Activated T-cell treated with anti-CD3 and anti-CD28 coated beads, Interleukin-2, amount 50 U/mL, for 4 hours (primary cell): ENCODE measurements at regions not wholly inside any gene's neighbourhood (a gene's known extent, or its start where the extent isn't known, plus 50 kb on each side); places are given as distances from the start of the nearest gene placed in this dataset.

ENCODE experiments used
- ATAC-seq, 2 donors: fragments of 200-7000 bp; cut with Tn5 transposase; one replicate each; pipeline ENCODE4 v1.10.0; 2021
- DNase-seq: peaks from one replicate; pipeline ENCODE4 v3.0.0-alpha.2; 2020
- H3K27me3 Mint-ChIP-seq: one replicate; pipeline ENCODE4 v1.8.0; 2021; ENCODE audit warnings: low read depth, mixed read lengths
- H3K36me3 Mint-ChIP-seq: one replicate; pipeline ENCODE4 v1.8.0; 2022; ENCODE audit warnings: mixed read lengths; ENCODE audit not compliant: insufficient read depth
- H3K4me1 Mint-ChIP-seq: one replicate; pipeline ENCODE4 v1.8.0; 2021; ENCODE audit warnings: low read depth, mixed read lengths
- H3K4me3 Mint-ChIP-seq: one replicate; pipeline ENCODE4 v1.8.0; 2021; ENCODE audit warnings: mild to moderate bottlenecking, moderate library complexity, mixed read lengths
- H3K9me3 Mint-ChIP-seq: one replicate; pipeline ENCODE4 v1.8.0; 2021; ENCODE audit warnings: mixed read lengths

- Mint-ChIP-seq H3K4me1 (no peaks in the 10 kb centered on the region), H3K36me3 (no peaks in the 10 kb centered on the region), H3K4me3 (no peak overlapping the region), H3K27me3 (peaks cover 2% of the 10 kb centered on the region), H3K9me3 (no peaks in the 10 kb centered on the region)
- DNase-seq (no peak), ATAC-seq (no peak)
Observed at GRCh38 chr13:106374631-106375030, 160.8 kb downstream of the EFNB2 start.

- ATAC-seq (peak in 1 of 2 donors; percentile 28), DNase-seq (no peak)
- H3K4me3 Mint-ChIP-seq, result no peak overlapping the region
Observed at GRCh38 chr13:106373989-106374572, 161.4 kb downstream of the EFNB2 start.

DNA sequence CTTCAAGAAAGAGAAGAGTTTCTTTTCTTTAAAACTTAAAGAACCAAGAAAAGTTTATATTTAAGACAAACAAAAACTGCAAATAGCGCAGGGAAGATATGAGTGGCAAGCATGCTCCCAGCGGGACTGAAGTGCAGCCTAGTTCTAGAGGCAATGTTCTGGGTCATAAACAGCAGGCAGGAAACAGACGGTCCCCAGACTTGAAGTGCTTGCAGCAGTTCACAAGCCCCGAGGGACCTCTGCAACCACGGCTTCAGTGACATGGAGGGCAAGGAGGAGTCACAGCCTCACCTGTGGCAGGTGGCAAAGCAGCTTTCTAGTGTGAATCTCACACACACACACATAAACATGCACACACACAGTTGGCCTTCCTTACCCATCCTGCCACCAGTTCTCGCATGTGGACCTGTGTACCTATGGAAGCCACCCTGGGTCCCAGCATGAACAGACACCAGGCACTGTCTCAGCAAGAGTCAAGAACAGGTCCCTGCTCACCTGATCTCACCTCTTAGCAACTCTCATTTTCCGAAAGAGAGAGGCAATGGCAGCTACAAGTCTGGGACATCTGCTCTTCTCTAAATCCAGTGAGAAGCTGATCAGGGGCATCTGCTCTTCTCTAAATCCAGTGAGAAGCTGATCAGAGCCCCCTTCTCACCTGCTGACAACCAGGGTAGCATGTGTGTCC is 162.0 kb downstream of the EFNB2 start:
- H3K9me3 Mint-ChIP-seq, result no peaks in the 10 kb centered on the region
- peaks cover 2% of the 10 kb centered on the region for H3K27me3 Mint-ChIP-seq
- H3K4me3 Mint-ChIP-seq, result no peak overlapping the region
- no peaks in the 10 kb centered on the region for H3K36me3 Mint-ChIP-seq
- DNase-seq, result no peak
- ATAC-seq, result no peak
- H3K4me1 Mint-ChIP-seq, result no peaks in the 10 kb centered on the region

More at GRCh38 chr13:106373989-106374572, 161.4 kb downstream of the EFNB2 start:
- no peaks in the 10 kb centered on the region for H3K4me1 Mint-ChIP-seq
- H3K9me3 Mint-ChIP-seq, result no peaks in the 10 kb centered on the region
- H3K27me3 Mint-ChIP-seq, result peaks cover 2% of the 10 kb centered on the region
- no peaks in the 10 kb centered on the region for H3K36me3 Mint-ChIP-seq

GRCh38 chr13:106372199-106373155 is 163.0 kb downstream of the EFNB2 start:
- no peak for ATAC-seq
- H3K27me3 Mint-ChIP-seq, result peaks cover 2% of the 10 kb centered on the region
- H3K36me3 Mint-ChIP-seq, result no peaks in the 10 kb centered on the region
- H3K4me3 Mint-ChIP-seq, result no peak overlapping the region
- DNase-seq, result no peak
- no peaks in the 10 kb centered on the region for H3K9me3 Mint-ChIP-seq
- H3K4me1 Mint-ChIP-seq, result no peaks in the 10 kb centered on the region

DNA sequence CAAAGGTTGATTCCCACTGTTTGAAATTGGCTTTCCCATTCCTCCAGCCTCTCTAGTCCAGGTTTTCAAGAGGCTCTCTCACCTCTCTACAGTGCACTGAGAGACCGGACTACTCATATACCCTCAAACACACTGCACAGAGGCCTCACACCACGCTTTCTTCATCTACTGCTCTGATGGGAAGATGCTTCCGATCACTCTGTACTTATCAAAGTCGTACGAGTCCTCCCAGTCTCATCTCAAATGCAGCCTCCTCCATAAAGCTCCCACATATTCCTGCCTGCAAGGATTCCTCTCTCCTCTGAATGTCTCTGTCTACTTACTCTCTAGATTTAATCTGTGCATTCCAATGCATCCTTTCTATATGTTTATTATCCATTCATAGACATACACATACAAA is 164.4 kb downstream of the EFNB2 start:
- Mint-ChIP-seq H3K4me1 (no peaks in the 10 kb centered on the region), H3K4me3 (no peak overlapping the region), H3K36me3 (no peaks in the 10 kb centered on the region), H3K9me3 (no peaks in the 10 kb centered on the region), H3K27me3 (peaks cover 2% of the 10 kb centered on the region)
- DNase-seq, result no peak
- no peak for ATAC-seq

DNA sequence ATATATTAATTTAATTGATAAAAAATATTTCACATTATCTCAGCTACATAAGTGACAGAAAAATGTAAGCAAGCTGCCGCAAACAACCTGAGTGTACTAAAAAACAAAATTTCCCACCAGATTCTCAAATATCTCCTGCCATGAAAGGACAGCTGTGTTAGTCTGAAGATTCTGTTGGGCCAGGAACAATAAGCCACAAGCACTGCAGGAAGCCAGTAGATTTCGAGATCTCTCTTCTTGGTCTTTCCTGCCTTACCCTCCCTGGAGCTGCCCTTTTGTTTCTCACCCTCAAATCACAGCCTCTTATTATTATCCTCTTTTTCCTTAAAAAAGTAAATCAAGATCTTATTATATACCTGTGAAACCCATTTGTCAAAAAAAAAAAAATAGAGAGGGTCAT is 165.6 kb downstream of the EFNB2 start:
- peaks cover 2% of the 10 kb centered on the region for H3K27me3 Mint-ChIP-seq
- peaks cover 6% of the 10 kb centered on the region for H3K9me3 Mint-ChIP-seq
- no peak overlapping the region for H3K4me3 Mint-ChIP-seq
- no peaks in the 10 kb centered on the region for H3K36me3 Mint-ChIP-seq
- DNase-seq (no peak), ATAC-seq (no peak)
- no peaks in the 10 kb centered on the region for H3K4me1 Mint-ChIP-seq

DNA sequence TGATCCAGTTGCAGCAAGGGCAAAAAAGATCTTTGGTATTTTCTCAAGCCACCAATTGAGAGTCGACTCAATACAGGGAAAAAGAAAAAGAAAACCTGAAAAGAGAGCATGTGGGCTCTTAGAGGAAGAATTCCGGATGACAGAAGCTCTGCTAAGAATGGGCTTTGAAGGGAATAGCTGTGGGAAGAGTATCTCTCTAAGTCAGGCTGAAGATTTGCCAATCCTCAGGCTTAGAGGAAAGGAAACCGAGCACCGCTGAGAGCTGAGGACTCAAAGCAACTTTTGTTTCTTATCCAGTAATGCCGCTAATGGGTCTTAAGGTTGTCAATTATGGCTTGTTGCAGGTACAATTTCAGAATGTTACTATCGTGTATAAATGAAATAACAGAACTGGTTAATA is 166.4 kb downstream of the EFNB2 start:
- ATAC-seq (no peak), DNase-seq (no peak)
- Mint-ChIP-seq H3K36me3 (no peaks in the 10 kb centered on the region), H3K4me3 (no peak overlapping the region), H3K4me1 (no peaks in the 10 kb centered on the region), H3K27me3 (peaks cover 2% of the 10 kb centered on the region), H3K9me3 (peaks cover 7% of the 10 kb centered on the region)

- Mint-ChIP-seq H3K4me1 (no peaks in the 10 kb centered on the region), H3K27me3 (peaks cover 2% of the 10 kb centered on the region), H3K9me3 (peaks cover 7% of the 10 kb centered on the region), H3K36me3 (no peaks in the 10 kb centered on the region), H3K4me3 (no peak overlapping the region)
- ATAC-seq (no peak), DNase-seq (no peak)
Observed at GRCh38 chr13:106367361-106367971, 168.0 kb downstream of the EFNB2 start.

GRCh38 chr13:106362707-106363106 is 172.8 kb downstream of the EFNB2 start:
- ATAC-seq (no peak), DNase-seq (no peak)
- H3K27me3 Mint-ChIP-seq, result peaks cover 3% of the 10 kb centered on the region
- H3K36me3 Mint-ChIP-seq, result no peaks in the 10 kb centered on the region
- H3K4me3 Mint-ChIP-seq, result no peak overlapping the region
- H3K4me1 Mint-ChIP-seq, result no peaks in the 10 kb centered on the region
- H3K9me3 Mint-ChIP-seq, result peaks cover 11% of the 10 kb centered on the region

DNA sequence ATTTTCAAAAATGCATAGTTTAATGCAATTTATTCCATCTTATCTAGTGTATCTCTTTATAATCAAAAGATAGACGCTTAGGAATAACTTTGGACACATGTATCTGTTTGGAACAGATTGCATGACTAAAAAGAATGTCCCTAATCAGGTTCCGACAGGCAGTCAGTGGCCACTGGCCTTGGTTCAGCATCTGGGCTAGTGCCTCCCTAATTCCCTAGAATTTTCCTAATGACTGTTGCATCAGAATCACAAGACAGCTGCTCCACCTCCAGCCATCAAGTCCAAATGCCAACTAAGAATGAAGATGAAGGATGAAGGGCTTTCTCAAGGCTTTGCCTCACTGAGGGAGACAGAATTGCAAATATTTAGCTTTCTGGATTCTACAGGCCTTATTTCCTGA is 173.8 kb downstream of the EFNB2 start:
- H3K9me3 Mint-ChIP-seq, result peaks cover 11% of the 10 kb centered on the region
- peaks cover 4% of the 10 kb centered on the region for H3K27me3 Mint-ChIP-seq
- DNase-seq (no peak), ATAC-seq (no peak)
- no peak overlapping the region for H3K4me3 Mint-ChIP-seq
- no peaks in the 10 kb centered on the region for H3K4me1 Mint-ChIP-seq
- H3K36me3 Mint-ChIP-seq, result no peaks in the 10 kb centered on the region

- H3K36me3 Mint-ChIP-seq, result no peaks in the 10 kb centered on the region
- ATAC-seq (no peak), DNase-seq (no peak)
- H3K4me3 Mint-ChIP-seq, result no peak overlapping the region
- peaks cover 7% of the 10 kb centered on the region for H3K27me3 Mint-ChIP-seq
- H3K4me1 Mint-ChIP-seq, result no peaks in the 10 kb centered on the region
- H3K9me3 Mint-ChIP-seq, result peaks cover 3% of the 10 kb centered on the region
Observed at GRCh38 chr13:106357198-106357597, 178.3 kb downstream of the EFNB2 start.

GRCh38 chr13:106355866-106356265 is 179.6 kb downstream of the EFNB2 start:
- H3K36me3 Mint-ChIP-seq, result no peaks in the 10 kb centered on the region
- ATAC-seq (no peak), DNase-seq (no peak)
- peaks cover 3% of the 10 kb centered on the region for H3K9me3 Mint-ChIP-seq
- no peak overlapping the region for H3K4me3 Mint-ChIP-seq
- H3K27me3 Mint-ChIP-seq, result peaks cover 14% of the 10 kb centered on the region
- no peaks in the 10 kb centered on the region for H3K4me1 Mint-ChIP-seq

DNA sequence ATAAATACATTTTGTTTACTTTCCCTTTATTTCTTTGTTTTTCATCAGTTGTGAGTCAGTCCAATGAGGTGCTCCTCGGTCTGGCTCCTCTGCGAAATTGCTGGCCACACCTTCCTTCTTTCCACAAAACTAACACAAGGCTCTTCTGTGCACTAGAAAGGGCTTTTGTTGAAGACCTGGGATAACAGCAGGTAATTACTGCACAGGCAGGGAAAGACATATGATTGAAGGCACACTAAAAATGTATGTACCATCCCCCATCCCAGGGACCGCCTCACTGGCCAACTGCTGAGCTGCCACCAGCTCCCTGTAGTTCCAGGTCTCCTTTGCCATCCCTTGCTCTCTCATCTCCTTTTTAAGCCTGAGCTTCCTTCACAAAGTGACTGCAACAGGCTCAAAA is 180.5 kb downstream of the EFNB2 start:
- Mint-ChIP-seq H3K27me3 (peaks cover 16% of the 10 kb centered on the region), H3K36me3 (no peaks in the 10 kb centered on the region), H3K4me1 (no peaks in the 10 kb centered on the region), H3K9me3 (no peaks in the 10 kb centered on the region), H3K4me3 (no peak overlapping the region)
- DNase-seq, result no peak
- no peak for ATAC-seq

GRCh38 chr13:106352850-106353249 is 182.6 kb downstream of the EFNB2 start:
- Mint-ChIP-seq H3K36me3 (no peaks in the 10 kb centered on the region), H3K4me3 (no peak overlapping the region), H3K9me3 (no peaks in the 10 kb centered on the region), H3K27me3 (peaks cover 28% of the 10 kb centered on the region), H3K4me1 (no peaks in the 10 kb centered on the region)
- ATAC-seq, result no peak
- no peak for DNase-seq
